ENCODE measurements at regions not wholly inside any gene's neighbourhood (a gene's known extent, or its start where the extent isn't known, plus 50 kb on each side); places are given as distances from the start of the nearest gene placed in this dataset.

GRCh38 chr9:38149647-38150046 lies 80.6 kb upstream of the SHB start:
- DNase-seq, result no peak
- H3K27me3 ChIP-seq, result no peaks in the 10 kb centered on the region
- no peak overlapping the region for H3K4me3 ChIP-seq
- H3K9me3 ChIP-seq, result no peaks in the 10 kb centered on the region
- no peaks in the 10 kb centered on the region for H3K36me3 ChIP-seq

GRCh38 chr9:38146844-38147243 lies 77.8 kb upstream of the SHB start:
- no peaks in the 10 kb centered on the region for H3K9me3 ChIP-seq
- no peaks in the 10 kb centered on the region for H3K27me3 ChIP-seq
- no peaks in the 10 kb centered on the region for H3K36me3 ChIP-seq
- H3K4me3 ChIP-seq, result no peak overlapping the region
- DNase-seq, result no peak

- Histone ChIP-seq H3K27me3 (no peaks in the 10 kb centered on the region), H3K36me3 (no peaks in the 10 kb centered on the region), H3K9me3 (no peaks in the 10 kb centered on the region), H3K4me3 (no peak overlapping the region)
- no peak for DNase-seq
These were observed 76.6 kb upstream of the SHB start for GRCh38 chr9:38145526-38146053.

GRCh38 chr9:38144421-38144820 lies 75.4 kb upstream of the SHB start:
- Histone ChIP-seq H3K36me3 (no peaks in the 10 kb centered on the region), H3K4me3 (no peak overlapping the region), H3K9me3 (no peaks in the 10 kb centered on the region), H3K27me3 (no peaks in the 10 kb centered on the region)
- DNase-seq, result no peak

- Histone ChIP-seq H3K4me3 (no peak overlapping the region), H3K9me3 (no peaks in the 10 kb centered on the region), H3K36me3 (no peaks in the 10 kb centered on the region), H3K27me3 (no peaks in the 10 kb centered on the region)
- DNase-seq, result peak; percentile 45
These were observed 72.9 kb upstream of the SHB start for GRCh38 chr9:38141746-38142591.

- H3K27me3 ChIP-seq, result no peaks in the 10 kb centered on the region
- no peaks in the 10 kb centered on the region for H3K9me3 ChIP-seq
- H3K4me3 ChIP-seq, result no peak overlapping the region
- H3K36me3 ChIP-seq, result no peaks in the 10 kb centered on the region
- DNase-seq, result no peak
These were observed 69.2 kb upstream of the SHB start for GRCh38 chr9:38138276-38138675.

- Histone ChIP-seq H3K27me3 (no peaks in the 10 kb centered on the region), H3K36me3 (no peaks in the 10 kb centered on the region), H3K9me3 (no peaks in the 10 kb centered on the region), H3K4me3 (no peak overlapping the region)
- DNase-seq, result no peak
These were observed 68.3 kb upstream of the SHB start for GRCh38 chr9:38137342-38137741.

GRCh38 chr9:38136386-38136785 lies 67.4 kb upstream of the SHB start:
- Histone ChIP-seq H3K36me3 (no peaks in the 10 kb centered on the region), H3K9me3 (no peaks in the 10 kb centered on the region), H3K4me3 (no peak overlapping the region), H3K27me3 (no peaks in the 10 kb centered on the region)
- DNase-seq, result no peak

- H3K36me3 ChIP-seq, result no peaks in the 10 kb centered on the region
- DNase-seq, result no peak
- H3K4me3 ChIP-seq, result no peak overlapping the region
- H3K9me3 ChIP-seq, result no peaks in the 10 kb centered on the region
- H3K27me3 ChIP-seq, result no peaks in the 10 kb centered on the region
These were observed 65.7 kb upstream of the SHB start for GRCh38 chr9:38134611-38135237.

- H3K27me3 ChIP-seq, result no peaks in the 10 kb centered on the region
- no peak for DNase-seq
- H3K4me3 ChIP-seq, result no peak overlapping the region
- H3K9me3 ChIP-seq, result no peaks in the 10 kb centered on the region
- H3K36me3 ChIP-seq, result no peaks in the 10 kb centered on the region
These were observed 64.6 kb upstream of the SHB start for GRCh38 chr9:38133595-38133994.

GRCh38 chr9:38132956-38133355 lies 63.9 kb upstream of the SHB start:
- Histone ChIP-seq H3K27me3 (no peaks in the 10 kb centered on the region), H3K4me3 (no peak overlapping the region), H3K36me3 (no peaks in the 10 kb centered on the region), H3K9me3 (no peaks in the 10 kb centered on the region)
- DNase-seq, result no peak

GRCh38 chr9:38131729-38132128 lies 62.7 kb upstream of the SHB start:
- no peak for DNase-seq
- H3K9me3 ChIP-seq, result no peaks in the 10 kb centered on the region
- H3K4me3 ChIP-seq, result no peak overlapping the region
- H3K36me3 ChIP-seq, result no peaks in the 10 kb centered on the region
- H3K27me3 ChIP-seq, result no peaks in the 10 kb centered on the region

GRCh38 chr9:38130724-38131123 lies 61.7 kb upstream of the SHB start:
- no peaks in the 10 kb centered on the region for H3K9me3 ChIP-seq
- H3K4me3 ChIP-seq, result no peak overlapping the region
- H3K27me3 ChIP-seq, result no peaks in the 10 kb centered on the region
- no peaks in the 10 kb centered on the region for H3K36me3 ChIP-seq
- DNase-seq, result no peak

- DNase-seq, result no peak
- Histone ChIP-seq H3K9me3 (no peaks in the 10 kb centered on the region), H3K27me3 (no peaks in the 10 kb centered on the region), H3K4me3 (no peak overlapping the region), H3K36me3 (no peaks in the 10 kb centered on the region)
These were observed 60.3 kb upstream of the SHB start for GRCh38 chr9:38129366-38129765.

GRCh38 chr9:38128752-38129270 lies 59.8 kb upstream of the SHB start:
- no peaks in the 10 kb centered on the region for H3K9me3 ChIP-seq
- H3K27me3 ChIP-seq, result no peaks in the 10 kb centered on the region
- H3K36me3 ChIP-seq, result no peaks in the 10 kb centered on the region

GRCh38 chr9:38127271-38127839 lies 58.3 kb upstream of the SHB start:
- DNase-seq, result no peak
- Histone ChIP-seq H3K9me3 (no peaks in the 10 kb centered on the region), H3K4me3 (no peak overlapping the region), H3K36me3 (no peaks in the 10 kb centered on the region), H3K27me3 (no peaks in the 10 kb centered on the region)

More at GRCh38 chr9:38128752-38129270, 59.8 kb upstream of the SHB start:
- no peak overlapping the region for H3K4me3 ChIP-seq
- no peak for DNase-seq

- no peaks in the 10 kb centered on the region for H3K27me3 ChIP-seq
These were observed 57.7 kb upstream of the SHB start for GRCh38 chr9:38126730-38127129.

More at GRCh38 chr9:38126730-38127129, 57.7 kb upstream of the SHB start:
- Histone ChIP-seq H3K4me3 (no peak overlapping the region), H3K36me3 (no peaks in the 10 kb centered on the region), H3K9me3 (no peaks in the 10 kb centered on the region)
- no peak for DNase-seq

All from MG63 (cell line).